Coronary artery (tissue), 2 donors: ENCODE measurements at regions not wholly inside any gene's neighbourhood (a gene's known extent, or its start where the extent isn't known, plus 50 kb on each side); places are given as distances from the start of the nearest gene placed in this dataset.

ENCODE experiments used
- DNase-seq: peaks from one replicate; pipeline ENCODE4 v3.0.0-alpha.2; 2017; ENCODE audit warnings: low spot score
- H3K27ac ChIP-seq, 2 donors: fragments of 200-600 bp; sonication (generic); one replicate each; pipeline ENCODE4 v1.5.1; 2016 to 2019
- H3K4me3 ChIP-seq: fragments of 200-600 bp; sonication (generic); 2 replicates; pipeline ENCODE4 v1.5.1; 2016; ENCODE audit warnings: mild to moderate bottlenecking, moderate library complexity
- TF ChIP-seq, protein P1 (sequence below): fragments of 200-600 bp; sonication (generic); IDR thresholded peaks from one replicate; pipeline ENCODE4 v1.5.1; 2019; ENCODE audit warnings: antibody characterized with exemption

DNA sequence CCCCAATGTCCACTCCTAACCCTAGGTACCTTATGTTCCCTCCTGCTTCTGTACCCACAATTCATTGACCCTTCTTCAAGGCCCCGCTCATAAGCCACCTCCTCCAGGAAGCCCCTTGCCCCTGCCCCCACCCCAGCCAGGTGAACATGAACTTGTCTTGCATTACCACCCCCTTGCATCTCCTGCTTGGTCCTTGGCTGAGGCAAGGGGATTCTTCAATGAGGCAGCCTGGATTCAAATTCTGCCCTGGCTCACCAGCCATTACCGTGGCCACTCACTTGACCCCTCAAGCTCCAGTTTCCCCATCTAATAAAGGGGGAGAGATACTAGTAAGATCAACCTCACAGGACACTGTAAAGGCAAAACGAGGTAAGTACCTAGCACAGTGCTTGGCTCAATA lies 193.1 kb downstream of the DICER1 start:
- DNase-seq, result no peak
- Histone ChIP-seq H3K27ac (no peak overlapping the region), H3K4me3 (no peak overlapping the region)
- TF ChIP-seq, protein P1, sequence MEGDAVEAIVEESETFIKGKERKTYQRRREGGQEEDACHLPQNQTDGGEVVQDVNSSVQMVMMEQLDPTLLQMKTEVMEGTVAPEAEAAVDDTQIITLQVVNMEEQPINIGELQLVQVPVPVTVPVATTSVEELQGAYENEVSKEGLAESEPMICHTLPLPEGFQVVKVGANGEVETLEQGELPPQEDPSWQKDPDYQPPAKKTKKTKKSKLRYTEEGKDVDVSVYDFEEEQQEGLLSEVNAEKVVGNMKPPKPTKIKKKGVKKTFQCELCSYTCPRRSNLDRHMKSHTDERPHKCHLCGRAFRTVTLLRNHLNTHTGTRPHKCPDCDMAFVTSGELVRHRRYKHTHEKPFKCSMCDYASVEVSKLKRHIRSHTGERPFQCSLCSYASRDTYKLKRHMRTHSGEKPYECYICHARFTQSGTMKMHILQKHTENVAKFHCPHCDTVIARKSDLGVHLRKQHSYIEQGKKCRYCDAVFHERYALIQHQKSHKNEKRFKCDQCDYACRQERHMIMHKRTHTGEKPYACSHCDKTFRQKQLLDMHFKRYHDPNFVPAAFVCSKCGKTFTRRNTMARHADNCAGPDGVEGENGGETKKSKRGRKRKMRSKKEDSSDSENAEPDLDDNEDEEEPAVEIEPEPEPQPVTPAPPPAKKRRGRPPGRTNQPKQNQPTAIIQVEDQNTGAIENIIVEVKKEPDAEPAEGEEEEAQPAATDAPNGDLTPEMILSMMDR, result no peak

DNA sequence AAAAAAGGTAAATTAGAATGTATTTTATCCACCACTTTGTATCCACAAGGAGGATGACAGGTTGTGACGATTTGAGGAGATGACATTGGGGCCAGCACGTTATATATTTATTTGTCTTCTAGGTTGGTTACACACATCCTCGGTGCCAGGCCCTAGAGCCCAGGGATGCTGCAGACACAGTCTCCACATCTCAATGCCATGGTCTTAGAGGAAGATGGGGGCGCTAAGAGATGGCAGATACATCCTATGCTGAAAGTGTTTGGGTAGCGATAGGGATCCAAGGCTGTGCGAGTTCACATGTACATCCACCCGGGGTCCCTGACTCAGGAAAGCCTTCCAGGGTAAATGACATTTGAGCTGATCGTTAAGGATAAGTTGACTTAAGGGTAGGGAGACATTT lies 193.1 kb upstream of the GSC start:
- no peak overlapping the region for H3K4me3 ChIP-seq
- DNase-seq, result no peak
- no peak overlapping the region for H3K27ac ChIP-seq
- TF ChIP-seq, protein P1, result no peak

DNA sequence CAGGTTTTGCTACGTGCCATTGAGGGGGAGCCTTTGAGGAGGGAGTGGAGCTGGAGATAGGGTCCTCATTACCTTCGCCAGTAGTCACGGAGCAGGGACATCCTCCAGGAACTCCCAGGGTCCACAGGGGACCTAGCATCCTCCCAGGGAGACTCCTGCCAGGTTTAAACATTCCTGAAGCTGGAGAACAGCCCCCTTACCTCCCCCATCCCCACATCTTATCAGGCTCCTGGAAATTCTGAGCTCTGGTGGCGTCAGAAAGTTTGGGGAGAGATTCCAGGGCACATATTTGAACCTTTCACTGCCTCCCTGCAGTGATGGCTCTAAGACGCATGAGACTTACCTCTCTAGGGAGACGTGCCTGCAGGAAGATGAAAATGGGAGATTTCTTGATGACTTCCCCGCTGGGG lies 192.3 kb upstream of the GSC start:
- no peak overlapping the region for H3K27ac ChIP-seq
- no peak for DNase-seq
- TF ChIP-seq, protein P1, result no peak
- no peak overlapping the region for H3K4me3 ChIP-seq

DNA sequence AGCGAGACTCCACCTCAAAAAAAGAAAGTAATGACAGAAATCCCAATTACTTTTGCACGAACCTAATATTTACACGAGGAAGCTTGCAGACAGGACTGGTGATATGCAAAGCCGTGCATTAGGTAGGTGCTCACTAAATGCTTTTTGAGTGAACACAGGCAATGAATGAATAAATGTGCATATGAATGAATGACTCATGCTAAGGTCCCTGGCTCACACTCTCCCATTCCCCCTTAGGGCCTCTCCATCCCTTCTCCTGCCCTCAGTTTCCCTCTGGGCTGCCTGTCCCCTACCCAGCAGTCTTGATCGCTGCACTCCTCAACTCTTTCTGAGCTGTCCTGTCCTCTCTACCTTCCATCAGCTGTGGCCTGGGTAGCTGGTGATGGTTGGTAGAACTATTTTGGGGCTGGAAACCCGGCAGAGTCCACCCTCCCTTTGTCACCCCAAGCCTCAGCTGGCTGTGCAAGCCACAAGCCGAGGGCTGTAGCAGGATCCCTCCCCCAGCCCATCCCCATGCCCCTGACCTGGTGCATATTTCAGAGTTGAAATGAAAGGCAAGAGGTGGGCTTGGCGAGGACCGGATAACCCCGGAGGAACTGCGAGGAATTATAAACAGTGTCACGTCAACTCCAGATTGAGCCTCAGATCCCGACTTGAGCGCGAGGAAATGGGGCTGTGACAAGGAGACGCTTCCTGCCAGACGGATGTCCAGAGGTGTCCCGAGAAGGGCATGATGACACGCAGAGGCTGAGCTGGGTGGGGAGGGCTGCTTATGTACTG lies 191.7 kb upstream of the GSC start:
- no peak overlapping the region for H3K4me3 ChIP-seq
- TF ChIP-seq, protein P1, result no peak
- no peak for DNase-seq
- no peak overlapping the region for H3K27ac ChIP-seq

DNA sequence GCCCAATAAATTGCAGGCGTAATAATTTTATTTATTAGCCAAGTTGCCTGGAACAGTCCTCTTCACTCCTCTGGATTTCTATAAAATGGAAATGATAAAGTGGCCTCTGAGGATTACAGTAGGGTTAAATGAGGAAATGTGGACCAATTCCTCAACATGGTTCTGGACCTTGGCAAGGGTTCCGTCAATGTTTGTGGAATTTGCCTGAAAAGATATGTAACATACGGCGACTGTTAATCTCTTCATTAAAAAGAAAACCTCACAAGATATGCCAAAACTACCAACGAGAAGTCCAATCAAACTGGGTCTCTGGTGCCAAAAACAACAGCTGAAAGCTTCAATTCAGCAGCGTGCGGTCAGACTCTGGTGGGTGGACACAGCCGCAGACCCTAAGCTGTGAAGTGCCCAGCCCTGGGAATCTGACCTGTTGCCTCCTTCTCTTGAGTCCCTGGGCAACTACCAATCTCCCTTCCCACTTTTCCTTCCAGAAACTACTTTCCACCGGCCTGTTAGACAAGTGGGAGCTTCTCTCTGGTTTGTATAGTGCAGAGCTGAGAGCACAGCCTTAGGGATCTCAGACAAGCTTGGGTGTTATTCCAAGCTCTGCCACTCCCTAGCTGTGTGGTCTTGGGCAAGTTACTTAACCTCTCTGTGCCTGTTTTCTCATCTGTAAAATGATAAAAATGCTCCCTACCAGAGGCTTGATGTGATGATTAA lies 190.5 kb upstream of the GSC start:
- H3K27ac ChIP-seq, result no peak overlapping the region
- no peak for DNase-seq
- TF ChIP-seq, protein P1, result no peak
- H3K4me3 ChIP-seq, result peak overlapping the region; percentile 11

DNA sequence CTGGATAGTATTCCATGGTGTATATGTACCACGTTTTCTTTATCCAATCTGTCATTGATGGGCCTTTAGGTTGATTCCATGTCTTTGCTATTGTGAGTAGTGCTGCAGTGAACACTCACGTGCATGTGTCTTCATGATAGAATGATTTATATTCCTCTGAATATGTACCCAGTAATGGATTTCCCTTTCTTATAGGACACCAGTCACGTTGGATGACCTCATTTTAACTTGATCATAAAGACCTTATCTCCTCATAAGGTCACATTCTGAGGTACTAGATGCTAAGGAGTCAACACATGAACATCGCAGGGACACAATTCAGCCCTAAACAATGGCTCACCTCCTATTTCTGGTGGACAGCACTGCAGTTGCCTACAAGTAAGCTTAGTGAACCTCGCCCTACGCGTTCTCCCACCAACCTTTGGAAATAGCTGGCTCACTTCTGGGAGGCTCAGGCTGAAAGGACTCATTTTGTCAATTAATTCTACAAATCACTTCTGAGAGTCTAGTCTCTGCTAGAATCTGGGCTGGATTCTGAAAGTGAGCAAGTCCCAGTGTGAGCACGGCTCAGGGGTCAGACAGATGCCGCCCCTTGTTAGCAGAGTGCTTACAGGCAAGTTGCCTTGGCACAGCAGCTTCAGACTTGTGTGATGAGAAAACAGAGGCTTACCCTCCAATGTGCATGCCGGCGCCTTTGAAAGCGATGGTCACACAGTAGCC lies 183.8 kb upstream of the GSC start:
- H3K4me3 ChIP-seq, result no peak overlapping the region

More for the DNA sequence above, 183.8 kb upstream of the GSC start:
- TF ChIP-seq, protein P1, result no peak
- DNase-seq, result no peak
- no peak overlapping the region for H3K27ac ChIP-seq
